ENCODE measurements at regions not wholly inside any gene's neighbourhood (a gene's known extent, or its start where the extent isn't known, plus 50 kb on each side); places are given as distances from the start of the nearest gene placed in this dataset.

- POLR2A ChIA-PET = no interaction called here
- 39% methylated on average over 9 of the region's 10 CpGs for WGBS (ENCODE audit: low lambda C conversion rate)
Measured at GRCh38 chr19:31510635-31511034, 161.4 kb upstream of the TSHZ3 start.

More at GRCh38 chr19:31510635-31511034, 161.4 kb upstream of the TSHZ3 start:
- no peak for DNase-seq (ENCODE audit: low spot score)
- Histone ChIP-seq H3K4me1 (ENCODE audit: insufficient read depth, low read length) (no peaks in the 10 kb centered on the region), H3K36me3 (replicated peaks in 1 of 2; ENCODE audit: control insufficient read depth in 1 of 2, insufficient read depth in 2 of 2, low read length in 2 of 2) (no peaks in the 10 kb centered on the region; a peak in 1 of 5 replicates), H3K9me3 (ENCODE audit: low read length) (peaks cover 43% of the 10 kb centered on the region), H3K27me3 (ENCODE audit: control insufficient read depth in 1 of 2, insufficient read depth in 2 of 2, low read length in 2 of 2) (no peaks in the 10 kb centered on the region), H4K20me1 (ENCODE audit: insufficient read depth, low read length) (no peaks in the 10 kb centered on the region), H3K9ac (ENCODE audit: insufficient read depth, low read depth, low read length) (no peak overlapping the region), H3K4me3 (replicated peaks in 1 of 3; ENCODE audit: insufficient read depth in 1 of 3, low read depth in 2 of 3, low read length in 3 of 3) (no peak overlapping the region), H2AFZ (ENCODE audit: low read length) (no peak overlapping the region), H3K4me2 (ENCODE audit: low read depth, low read length) (no peak overlapping the region), H3K27ac (ENCODE audit: extremely low read length, insufficient read depth, low read length) (no peak overlapping the region), H3K79me2 (ENCODE audit: insufficient read depth, low read length) (no peaks in the 10 kb centered on the region)
- no TSS peak for BruUV-seq (replicated peaks)
- intact Hi-C loops (cut with micrococcal nuclease; ENCODE audit: unreplicated experiment) (no loop called here), in situ Hi-C loops (cut with HindIII; ENCODE audit: extremely low pct_ligation_motif_present, low pct_unique_long_range_greater_than_20kb) (no loop called here)
- CTCF ChIA-PET (ENCODE audit: low intra/inter-chr PET ratio, low total read pairs) = no interaction called here
- TF ChIP-seq MNT (IDR thresholded peaks at IDR 0.05) (peak; percentile 95), ZHX1 (CRISPR knock-in tag; IDR thresholded peaks at IDR 0.05; ENCODE audit: low read depth) (no peak)
- no peak for ATAC-seq
- no peak for FAIRE-seq

All from HepG2 (cell line).